C4-2B (cell line): ENCODE measurements at regions not wholly inside any gene's neighbourhood (a gene's known extent, or its start where the extent isn't known, plus 50 kb on each side); places are given as distances from the start of the nearest gene placed in this dataset.

Experiments
- H3K27ac ChIP-seq: fragments of 450-650 bp; 2 replicates; pipeline ENCODE4 v1.5.1; 2017
- ZFX ChIP-seq: fragments of 450-650 bp; IDR thresholded peaks from 2 replicates; pipeline ENCODE4 v1.6.1; 2017
- TF ChIP-seq, protein P1 (sequence below): fragments of 450-650 bp; conservative IDR thresholded peaks from 2 replicates; pipeline ENCODE4 v1.5.1; 2017; ENCODE audit warnings: mild to moderate bottlenecking

DNA sequence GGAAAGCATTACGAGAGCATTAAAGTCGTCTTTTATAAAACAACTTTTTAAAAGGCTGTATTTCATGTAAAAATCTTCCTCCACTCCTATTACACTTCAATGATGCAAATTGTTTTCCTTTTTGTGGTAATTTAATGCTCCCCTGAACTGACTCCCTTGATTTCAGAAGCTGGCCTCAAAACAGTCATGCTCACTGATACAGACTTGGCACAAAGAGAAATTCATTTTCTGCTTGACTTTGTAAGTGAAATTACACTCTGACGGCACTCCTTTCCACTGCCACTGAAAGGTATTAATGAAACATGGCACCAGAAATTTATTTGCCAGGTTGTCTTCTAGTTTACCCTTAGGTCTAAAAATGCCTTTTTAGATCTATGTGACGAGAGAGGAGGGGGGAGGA lies 215.5 kb downstream of the LRRC3B start:
- no peak for TF ChIP-seq ZFX
- TF ChIP-seq, protein P1, sequence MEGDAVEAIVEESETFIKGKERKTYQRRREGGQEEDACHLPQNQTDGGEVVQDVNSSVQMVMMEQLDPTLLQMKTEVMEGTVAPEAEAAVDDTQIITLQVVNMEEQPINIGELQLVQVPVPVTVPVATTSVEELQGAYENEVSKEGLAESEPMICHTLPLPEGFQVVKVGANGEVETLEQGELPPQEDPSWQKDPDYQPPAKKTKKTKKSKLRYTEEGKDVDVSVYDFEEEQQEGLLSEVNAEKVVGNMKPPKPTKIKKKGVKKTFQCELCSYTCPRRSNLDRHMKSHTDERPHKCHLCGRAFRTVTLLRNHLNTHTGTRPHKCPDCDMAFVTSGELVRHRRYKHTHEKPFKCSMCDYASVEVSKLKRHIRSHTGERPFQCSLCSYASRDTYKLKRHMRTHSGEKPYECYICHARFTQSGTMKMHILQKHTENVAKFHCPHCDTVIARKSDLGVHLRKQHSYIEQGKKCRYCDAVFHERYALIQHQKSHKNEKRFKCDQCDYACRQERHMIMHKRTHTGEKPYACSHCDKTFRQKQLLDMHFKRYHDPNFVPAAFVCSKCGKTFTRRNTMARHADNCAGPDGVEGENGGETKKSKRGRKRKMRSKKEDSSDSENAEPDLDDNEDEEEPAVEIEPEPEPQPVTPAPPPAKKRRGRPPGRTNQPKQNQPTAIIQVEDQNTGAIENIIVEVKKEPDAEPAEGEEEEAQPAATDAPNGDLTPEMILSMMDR: no peak
- no peak overlapping the region for H3K27ac ChIP-seq

DNA sequence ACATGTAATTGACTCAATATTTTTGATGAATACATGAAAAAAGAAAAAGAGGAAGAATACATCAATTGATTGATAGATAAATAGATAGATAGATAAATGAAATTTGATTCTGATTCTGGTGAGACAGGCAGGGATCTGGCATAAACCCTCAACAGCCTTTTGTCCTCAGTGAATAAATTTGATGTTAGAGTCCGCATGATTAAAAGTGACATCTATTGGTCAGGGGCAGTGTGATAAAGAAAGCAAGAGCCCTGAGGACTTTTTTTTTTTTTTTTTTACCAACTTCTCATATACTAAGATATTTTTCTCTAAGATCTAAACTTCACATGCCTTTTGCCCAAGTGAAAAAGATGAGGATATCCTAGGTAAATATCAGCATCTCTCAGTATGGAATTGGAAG lies 216.4 kb downstream of the LRRC3B start:
- TF ChIP-seq ZFX: no peak
- TF ChIP-seq, protein P1: no peak
- H3K27ac ChIP-seq: no peak overlapping the region

DNA sequence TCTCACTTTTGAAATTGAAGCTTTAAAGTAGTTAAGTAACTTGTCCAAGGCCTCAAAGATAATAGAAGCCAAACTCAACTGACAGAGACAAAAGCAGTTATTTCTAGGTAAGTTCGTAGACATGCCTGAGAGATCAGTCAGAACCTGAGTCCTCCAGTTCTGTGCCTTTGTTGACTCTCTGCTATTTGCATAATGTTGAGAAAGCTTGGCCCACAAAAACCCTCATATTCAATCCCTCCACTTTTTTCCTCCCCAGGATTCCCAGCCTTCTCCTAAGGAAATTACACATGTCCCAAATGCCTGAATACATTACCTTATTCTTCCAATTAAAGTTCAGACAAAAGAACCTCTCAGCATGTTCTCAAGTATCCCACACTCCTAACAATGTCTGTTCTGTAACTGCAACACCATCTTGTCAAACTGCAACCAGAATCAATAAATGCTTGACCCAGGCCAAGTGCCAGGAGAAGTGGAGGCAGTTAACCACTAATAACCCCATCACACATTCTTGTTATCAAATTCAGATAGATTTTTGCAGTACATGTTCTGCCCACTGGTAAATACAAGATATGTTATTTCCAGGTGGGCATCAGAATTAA lies 217.8 kb downstream of the LRRC3B start:
- no peak for TF ChIP-seq ZFX
- TF ChIP-seq, protein P1: no peak
- no peak overlapping the region for H3K27ac ChIP-seq

DNA sequence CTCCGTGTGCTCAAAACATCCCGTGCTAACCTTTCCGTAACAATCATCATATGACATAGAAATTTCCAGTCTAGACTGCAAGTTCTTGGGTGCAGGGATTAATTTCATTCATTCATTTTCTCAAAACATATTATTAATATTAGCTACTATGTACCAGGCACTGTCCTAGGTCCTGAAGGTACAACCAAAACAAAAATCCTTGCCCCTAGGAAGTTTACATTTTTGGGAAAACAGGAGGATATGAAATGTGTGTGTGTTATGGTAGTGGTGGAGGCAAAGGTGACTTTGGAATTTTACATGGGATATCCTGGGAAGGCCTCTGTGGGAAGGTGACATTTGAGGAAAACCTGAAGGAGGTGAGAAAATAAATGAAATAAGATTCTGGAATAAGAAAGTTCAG lies 222.6 kb downstream of the LRRC3B start:
- no peak overlapping the region for H3K27ac ChIP-seq
- TF ChIP-seq, protein P1: no peak
- no peak for TF ChIP-seq ZFX

DNA sequence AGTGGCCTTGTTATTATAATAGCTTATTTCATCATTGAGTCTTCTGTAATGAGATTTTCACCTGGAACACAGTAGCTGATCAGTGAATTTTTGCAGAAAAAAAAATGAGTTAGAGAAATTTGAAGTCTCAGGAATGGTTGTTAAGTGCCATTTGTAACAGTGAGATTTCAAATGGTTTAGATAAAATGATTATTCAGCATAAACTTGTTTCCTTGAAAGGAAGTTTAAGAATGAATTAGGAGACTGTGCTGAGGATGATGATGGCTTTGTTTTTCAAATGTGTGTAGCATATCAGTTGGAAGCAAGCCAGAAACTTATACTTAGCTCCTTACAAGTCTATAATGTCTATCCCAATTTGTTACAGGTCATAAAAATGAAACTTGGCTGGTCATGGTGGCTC lies 225.1 kb downstream of the LRRC3B start:
- TF ChIP-seq, protein P1: no peak
- TF ChIP-seq ZFX: no peak
- no peak overlapping the region for H3K27ac ChIP-seq

DNA sequence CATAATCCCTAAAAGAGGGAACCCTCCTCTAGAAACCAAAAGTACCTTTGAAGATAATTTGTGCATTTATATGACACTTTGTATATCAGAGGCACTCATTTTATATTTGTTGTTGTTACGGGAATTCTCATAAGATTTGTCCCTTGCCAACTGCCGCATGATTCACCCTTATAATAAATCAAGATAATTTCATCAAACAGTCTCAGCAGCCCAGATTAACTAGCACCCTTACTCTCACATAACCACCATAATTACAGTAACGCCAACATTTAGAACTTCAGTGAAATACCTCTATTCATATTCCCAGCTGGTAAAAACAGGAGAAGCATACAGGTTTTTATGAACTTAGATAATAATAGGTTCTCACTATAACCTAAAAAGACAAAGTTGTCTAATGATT lies 271.9 kb downstream of the LRRC3B start:
- TF ChIP-seq ZFX: no peak
- TF ChIP-seq, protein P1: no peak
- H3K27ac ChIP-seq: no peak overlapping the region

DNA sequence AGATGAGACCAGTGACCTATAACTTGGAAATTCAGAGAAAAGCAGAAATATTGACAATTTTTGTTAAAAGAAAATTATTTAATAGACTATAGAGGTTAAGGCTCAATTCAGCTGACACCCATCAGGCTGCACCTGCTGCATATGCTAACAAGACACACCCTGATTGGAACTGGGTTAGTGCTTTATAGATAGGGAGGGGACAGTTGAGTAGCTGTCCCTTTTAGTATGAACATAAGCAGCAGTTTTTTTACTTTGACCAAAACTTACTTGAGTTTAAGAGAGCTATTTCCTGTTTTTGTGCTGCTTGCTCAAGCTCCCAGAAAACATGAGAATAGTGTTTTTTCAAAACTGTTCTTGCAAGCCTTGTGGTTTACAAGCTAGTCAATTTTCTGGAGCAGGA lies 292.6 kb downstream of the LRRC3B start:
- TF ChIP-seq ZFX: no peak
- TF ChIP-seq, protein P1: no peak
- no peak overlapping the region for H3K27ac ChIP-seq
